K562 (cell line): ENCODE measurements at regions not wholly inside any gene's neighbourhood (a gene's known extent, or its start where the extent isn't known, plus 50 kb on each side); places are given as distances from the start of the nearest gene placed in this dataset.

Experiments used
- ATAC-seq: fragments of 200-7000 bp; cut with Tn5 transposase; 3 replicates; pipeline ENCODE4 v1.9.1; 2020; ENCODE audit warnings: moderate library complexity
- BruUV-seq: library from RNA; stranded (reverse); fragments of 400-500 nt; replicated peaks from 2 replicates; lab custom pipeline; 2021; lab: Mats Ljungman, UMichigan
- CTCF ChIA-PET: fragments of 300-600 bp; formaldehyde crosslinking; extraction: SDS; loops from one replicate; lab custom pipeline; 2021; ENCODE audit warnings: low intra/inter-chr PET ratio; lab: Yijun Ruan, JAX
- POLR2A ChIA-PET: fragments of 300-600, 350-650 bp; sonication (Branson Sonifier 250); formaldehyde crosslinking; extraction: SDS; loops from one replicate; lab custom pipeline; 2021; ENCODE audit warnings: antibody characterized with exemption, inconsistent platforms; lab: Yijun Ruan, JAX
- DNase-seq, 4 experiments: peaks; one replicate each; pipeline versions ENCODE4 v3.0.0 to v3.0.0-alpha.2; 2011 to 2018; ENCODE audit warnings: low spot score in 3 of 4, mixed read lengths in 3 of 4; ENCODE audit errors: extremely low read depth in 1 of 4
- FAIRE-seq: peaks from 2 replicates; lab custom pipeline; 2011; peaks lifted over from hg19 to GRCh38; lab: Jason Lieb, UNC
- H2AFZ ChIP-seq: 2 replicates; pipeline ENCODE4 v1.6.0; 2011; ENCODE audit warnings: low read depth, low read length, control low read depth, inconsistent platforms
- H3K27ac ChIP-seq: fragments of 200-600 bp; 3 replicates; pipeline ENCODE4 v1.8.0; 2011; ENCODE audit warnings: low read depth, mild to moderate bottlenecking, control low read depth, inconsistent platforms, low read length, moderate library complexity, mixed read lengths; ENCODE audit errors: extremely low read depth
- H3K27me3 ChIP-seq, 2 experiments: fragments of 300-600 bp in 1 of 2; 2 replicates in 1 of 2; 3 replicates in 1 of 2; pipeline versions ENCODE4 v1.6.0 to v1.8.0; 2011; ENCODE audit warnings: inconsistent platforms in 2 of 2, low read length in 2 of 2, mild to moderate bottlenecking in 1 of 2, mixed read lengths in 1 of 2, moderate library complexity in 1 of 2; ENCODE audit not compliant: control insufficient read depth in 2 of 2, insufficient read depth in 2 of 2
- H3K36me3 ChIP-seq: fragments of 300-600 bp; 3 replicates; pipeline ENCODE4 v1.8.0; 2011; ENCODE audit warnings: mild to moderate bottlenecking, low read length, inconsistent platforms; ENCODE audit not compliant: control insufficient read depth, insufficient read depth
- H3K4me1 ChIP-seq, 2 experiments: fragments of 200-600 bp in 1 of 2; replicated peaks in 1 of 2; 2 replicates in 1 of 2; 3 replicates in 1 of 2; pipeline versions ENCODE4 v1.5.1 to v1.8.0; 2011; ENCODE audit warnings: inconsistent platforms in 2 of 2, low read length in 2 of 2, mild to moderate bottlenecking in 1 of 2, mixed read lengths in 1 of 2, moderate library complexity in 1 of 2; ENCODE audit not compliant: control insufficient read depth in 2 of 2, insufficient read depth in 2 of 2
- H3K4me2 ChIP-seq: 2 replicates; pipeline ENCODE4 v1.6.1; 2011; ENCODE audit warnings: low read length, control low read depth, inconsistent platforms, mixed read lengths; ENCODE audit not compliant: insufficient read depth
- H3K4me3 ChIP-seq: fragments of 200-600 bp; sonication (generic), shearing (Covaris generic); 2 replicates; pipeline ENCODE4 v1.5.1; 2016; ENCODE audit warnings: control low read depth, inconsistent platforms
- H3K79me2 ChIP-seq: fragments of 200-600 bp; 3 replicates; pipeline ENCODE4 v1.8.0; 2011; ENCODE audit warnings: low read length, inconsistent platforms; ENCODE audit not compliant: control insufficient read depth, insufficient read depth
- H3K9ac ChIP-seq, 2 experiments: 2 replicates each; pipeline versions ENCODE4 v1.6.0 to v1.6.1; 2011; ENCODE audit warnings: low read depth in 2 of 2, low read length in 2 of 2, control low read depth in 1 of 2, inconsistent platforms in 1 of 2, mild to moderate bottlenecking in 1 of 2, mixed read lengths in 1 of 2; ENCODE audit not compliant: insufficient read depth in 1 of 2
- H3K9me1 ChIP-seq: one replicate; pipeline ENCODE4 v1.6.0; 2011; ENCODE audit warnings: inconsistent platforms, mild to moderate bottlenecking, low read length, moderate library complexity; ENCODE audit not compliant: control insufficient read depth, insufficient read depth
- H3K9me3 ChIP-seq: replicated peaks from 2 replicates; pipeline ENCODE4 v1.5.1; 2011; ENCODE audit warnings: low read depth, low read length, inconsistent platforms; ENCODE audit not compliant: control insufficient read depth, insufficient read depth
- H4K20me1 ChIP-seq: replicated peaks from 2 replicates; pipeline ENCODE4 v1.6.1; 2011; ENCODE audit warnings: low read length, inconsistent platforms, mixed read lengths; ENCODE audit not compliant: control insufficient read depth, insufficient read depth
- ETS2 ChIP-seq: IDR thresholded peaks from 2 replicates; pipeline ENCODE4 v1.6.1; 2016; ENCODE audit warnings: borderline replicate concordance, missing genetic modification characterization, mild to moderate bottlenecking, moderate library complexity, missing compliant biosample characterization; ENCODE audit not compliant: poor library complexity, severe bottlenecking
- MEF2A ChIP-seq: IDR thresholded peaks from 2 replicates; pipeline ENCODE4 v1.6.1; 2011; ENCODE audit warnings: low read depth, mild to moderate bottlenecking, low read length, moderate library complexity; ENCODE audit not compliant: control insufficient read depth
- SMARCA5 ChIP-seq: fragments of 450-650 bp; IDR thresholded peaks from 2 replicates; pipeline ENCODE4 v1.6.1; 2016
- TOE1 ChIP-seq, 2 experiments: fragments of 450-650 bp in 1 of 2; sonication (generic) in 1 of 2; formaldehyde crosslinking in 1 of 2; IDR thresholded peaks; 2 replicates each; pipeline versions ENCODE4 v1.7.1 to v1.8.0; 2016 to 2022; ENCODE audit warnings: borderline replicate concordance in 2 of 2, mild to moderate bottlenecking in 2 of 2, antibody characterized with exemption in 1 of 2, inconsistent platforms in 1 of 2, low read depth in 1 of 2, missing genetic modification reagents in 1 of 2, moderate library complexity in 1 of 2
- USF1 ChIP-seq: sonication (generic); formaldehyde crosslinking; IDR thresholded peaks from 2 replicates; pipeline ENCODE4 v1.9.0; 2022; ENCODE audit warnings: mild to moderate bottlenecking, missing genetic modification reagents
- ZBTB34 ChIP-seq: fragments of 250-450 bp; sonication (Bioruptor Pico); IDR thresholded peaks from 2 replicates; pipeline ENCODE4 v1.8.0; 2021; ENCODE audit warnings: mild to moderate bottlenecking, moderate library complexity
- ZFP30 ChIP-seq: fragments of 250-450 bp; sonication (Bioruptor Pico); IDR thresholded peaks from 2 replicates; pipeline ENCODE4 v1.8.0; 2022; ENCODE audit warnings: moderate library complexity, mild to moderate bottlenecking, inconsistent platforms, borderline replicate concordance
- ZMIZ1 ChIP-seq, 2 experiments: fragments of 150-350 bp in 1 of 2; IDR thresholded peaks; 2 replicates each; pipeline ENCODE4 v1.6.1; 2012 to 2016; ENCODE audit warnings: low read depth in 2 of 2, low read length in 2 of 2, mild to moderate bottlenecking in 1 of 2, moderate library complexity in 1 of 2
- ZNF354B ChIP-seq: fragments of 250-450 bp; sonication (Bioruptor Pico); IDR thresholded peaks from 2 replicates; pipeline ENCODE4 v1.4.0; 2020
- ZNF561 ChIP-seq: fragments of 450-650 bp; formaldehyde crosslinking; conservative IDR thresholded peaks from 2 replicates; pipeline ENCODE4 v1.4.0; 2020; ENCODE audit warnings: mild to moderate bottlenecking, moderate library complexity
- WGBS: fragments of 100-300 bp; shearing (Covaris generic); methylation state at CpG from one replicate; pipeline ENCODE4 v1.1.6; 2016; ENCODE audit warnings: low coverage, mixed read lengths; ENCODE audit not compliant: insufficient coverage; ENCODE audit errors: missing lambda C conversion rate; 5-methylcytosine and 5-hydroxymethylcytosine counted together
- in situ Hi-C: fragments of 300-500 bp; cut with MboI; formaldehyde crosslinking; loops from 4 replicates; pipeline ENCODE4 v1.15.0; 2018; ENCODE audit warnings: inconsistent platforms, mixed read lengths
- intact Hi-C: fragments of 100-400 bp; cut with micrococcal nuclease; formaldehyde crosslinking; loops from 2 replicates; pipeline ENCODE4 v1.14.2; 2022

GRCh38 chr1:209406168-209406567, 177.3 kb upstream of the CAMK1G start (continued):
- TF ChIP-seq TOE1 (IDR thresholded peaks at IDR 0.05; ENCODE audit: borderline replicate concordance) (no peak), TOE1 (CRISPR knock-in tag; IDR thresholded peaks at IDR 0.05; ENCODE audit: borderline replicate concordance, low read depth) (no peak)

GRCh38 chr1:209406595-209406994, 176.9 kb upstream of the CAMK1G start:
- H3K9me3 ChIP-seq, result no peaks in the 10 kb centered on the region
- H3K36me3 ChIP-seq, result no peaks in the 10 kb centered on the region
- DNase-seq, result no peak
- no peak overlapping the region for H3K4me3 ChIP-seq
- no peaks in the 10 kb centered on the region for H3K27me3 ChIP-seq
- no peaks in the 10 kb centered on the region for H3K4me1 ChIP-seq
- 0% methylated on average over 2 of the region's 2 CpGs for WGBS
- BruUV-seq, result no TSS peak
- no peaks in the 10 kb centered on the region for H3K79me2 ChIP-seq
- POLR2A ChIA-PET, result no interaction called here
- in situ Hi-C loops, result no loop called here
- no peak overlapping the region for H3K9ac ChIP-seq
- CTCF ChIA-PET, result no interaction called here
- TF ChIP-seq SMARCA5, result no peak
- TF ChIP-seq ZBTB34 (CRISPR knock-in tag), result no peak
- no peak for TF ChIP-seq ETS2 (tag)
- no peak for TF ChIP-seq ZNF354B
- no peak for TF ChIP-seq MEF2A
- TF ChIP-seq ZMIZ1 (IDR thresholded peaks at IDR 0.05; ENCODE audit: low read depth in 2 of 2, low read length in 2 of 2), result no peak
- no peak for TF ChIP-seq ZFP30 (CRISPR knock-in tag)
- no peak for TF ChIP-seq USF1 (CRISPR knock-in tag)
- no peak for TF ChIP-seq ZNF561 (CRISPR knock-in tag)
- H3K27ac ChIP-seq, result no peak overlapping the region
- no peaks in the 10 kb centered on the region for H4K20me1 ChIP-seq
- FAIRE-seq, result no peak
- no peak overlapping the region for H2AFZ ChIP-seq
- H3K4me2 ChIP-seq, result no peak overlapping the region
- intact Hi-C loops, result no loop called here
- no peak for ATAC-seq
- no peaks in the 10 kb centered on the region for H3K9me1 ChIP-seq
